HCT116 (cell line): ENCODE measurements at regions not wholly inside any gene's neighbourhood (a gene's known extent, or its start where the extent isn't known, plus 50 kb on each side); places are given as distances from the start of the nearest gene placed in this dataset.

ENCODE experiments used
- ATAC-seq: fragments of 200-7000 bp; cut with Tn5 transposase; 2 replicates; pipeline ENCODE4 v1.9.1; 2020; ENCODE audit warnings: mild to moderate bottlenecking, moderate library complexity
- BruUV-seq: library from RNA; stranded (reverse); fragments of 400-500 nt; replicated peaks from 2 replicates; lab custom pipeline; 2021; lab: Mats Ljungman, UMichigan
- CTCF ChIA-PET: fragments of 300-600 bp; sonication (Branson Sonifier 250); formaldehyde crosslinking; loops from one replicate; lab custom pipeline; 2021; ENCODE audit warnings: antibody characterized with exemption; lab: Charles Lee
- POLR2A ChIA-PET: fragments of 300-600, 350-600 bp; sonication (Branson Sonifier 250); formaldehyde crosslinking; loops from one replicate; lab custom pipeline; 2021; ENCODE audit warnings: antibody characterized with exemption; lab: Charles Lee
- RAD21 ChIA-PET, 2 experiments: fragments of 300-600 bp; sonication (Branson Sonifier 250); formaldehyde crosslinking; loops; one replicate each; lab custom pipeline; 2023; ENCODE audit warnings: low total read pairs in 2 of 2; ENCODE audit not compliant: uncharacterized antibody in 2 of 2, unreplicated experiment in 2 of 2, low non-redundant PET in 1 of 2; lab: Charles Lee
- DNase-seq: peaks from one replicate; pipeline ENCODE4 v3.0.0-alpha.2; 2010; ENCODE audit warnings: low read depth, low spot score
- H2AFZ ChIP-seq: fragments of 200-600 bp; shearing (Covaris generic), sonication (generic); 2 replicates; pipeline ENCODE4 v1.6.1; 2017; ENCODE audit warnings: low read depth, mixed run types, mixed read lengths, antibody characterized with exemption, low read length; ENCODE audit not compliant: poor library complexity, severe bottlenecking
- H3K27ac ChIP-seq: 2 replicates; pipeline ENCODE4 v1.5.1; 2012; ENCODE audit warnings: low read depth, low read length
- H3K27me3 ChIP-seq: fragments of 200-600 bp; sonication (generic); 2 replicates; pipeline ENCODE4 v1.6.1; 2016; ENCODE audit warnings: mixed run types, low read length, mixed read lengths; ENCODE audit not compliant: insufficient read depth
- H3K36me3 ChIP-seq, 2 experiments: fragments of 200-500 bp in 1 of 2; fragments of 200-600 bp in 1 of 2; sonication (Bioruptor generic) in 1 of 2; sonication (generic) in 1 of 2; 2 replicates each; pipeline versions ENCODE4 v1.5.1 to v1.6.1; 2014 to 2016; ENCODE audit warnings: low read length in 2 of 2, inconsistent platforms in 1 of 2, mixed read lengths in 1 of 2, mixed run types in 1 of 2; ENCODE audit not compliant: insufficient read depth in 2 of 2, control insufficient read depth in 1 of 2
- H3K4me1 ChIP-seq, 2 experiments: fragments of 200-600 bp in 1 of 2; sonication (generic) in 1 of 2; 2 replicates each; pipeline versions ENCODE4 v1.5.1 to v1.6.1; 2012 to 2017; ENCODE audit warnings: low read length in 2 of 2, inconsistent platforms in 1 of 2, mild to moderate bottlenecking in 1 of 2, mixed read lengths in 1 of 2, mixed run types in 1 of 2, moderate library complexity in 1 of 2; ENCODE audit not compliant: insufficient read depth in 2 of 2, control insufficient read depth in 1 of 2
- H3K4me2 ChIP-seq: fragments of 200-600 bp; sonication (generic); 2 replicates; pipeline ENCODE4 v1.6.1; 2017; ENCODE audit warnings: mixed run types, low read length, mixed read lengths
- H3K4me3 ChIP-seq, 2 experiments: fragments of 200-600 bp in 1 of 2; sonication (generic) in 1 of 2; replicated peaks in 1 of 2; 2 replicates each; pipeline ENCODE4 v1.5.1; 2011 to 2016; ENCODE audit warnings: low read length in 2 of 2, control low read depth in 1 of 2, low read depth in 1 of 2, mild to moderate bottlenecking in 1 of 2, mixed read lengths in 1 of 2, mixed run types in 1 of 2
- H3K79me2 ChIP-seq: fragments of 200-600 bp; sonication (generic); 2 replicates; pipeline ENCODE4 v1.6.1; 2017; ENCODE audit warnings: mild to moderate bottlenecking, mixed run types, low read length, moderate library complexity, mixed read lengths; ENCODE audit not compliant: insufficient read depth
- H3K9ac ChIP-seq: fragments of 200-600 bp; sonication (generic); 2 replicates; pipeline ENCODE4 v1.6.1; 2016; ENCODE audit warnings: low read length, mixed read lengths
- H3K9me2 ChIP-seq: fragments of 200-600 bp; sonication (generic), shearing (Covaris generic); 2 replicates; pipeline ENCODE4 v1.6.1; 2017; ENCODE audit warnings: mixed run types, mild to moderate bottlenecking, moderate library complexity; ENCODE audit not compliant: insufficient read depth
- H3K9me3 ChIP-seq, 2 experiments: fragments of 200-500 bp in 1 of 2; fragments of 200-600 bp in 1 of 2; sonication (Bioruptor generic) in 1 of 2; sonication (generic) in 1 of 2; 2 replicates each; pipeline ENCODE4 v1.6.1; 2014 to 2017; ENCODE audit warnings: low read length in 2 of 2, mixed read lengths in 2 of 2, inconsistent platforms in 1 of 2, low read depth in 1 of 2, mild to moderate bottlenecking in 1 of 2, mixed run types in 1 of 2, moderate library complexity in 1 of 2; ENCODE audit not compliant: control insufficient read depth in 1 of 2, insufficient read depth in 1 of 2
- H4K20me1 ChIP-seq: fragments of 200-600 bp; sonication (generic), shearing (Covaris generic); 2 replicates; pipeline ENCODE4 v1.6.1; 2017; ENCODE audit warnings: mixed run types, mild to moderate bottlenecking, moderate library complexity; ENCODE audit not compliant: insufficient read depth
- CBX3 ChIP-seq: IDR thresholded peaks from 2 replicates; pipeline ENCODE4 v1.6.1; 2012; ENCODE audit warnings: low read depth
- CEBPB ChIP-seq: IDR thresholded peaks from 2 replicates; pipeline ENCODE4 v1.6.1; 2012; ENCODE audit warnings: low read depth
- ELF1 ChIP-seq: IDR thresholded peaks from 2 replicates; pipeline ENCODE4 v1.6.1; 2012; ENCODE audit warnings: low read depth, borderline replicate concordance
- EZH2 ChIP-seq: fragments of 200-600 bp; sonication (generic); IDR thresholded peaks from 2 replicates; pipeline ENCODE4 v1.6.1; 2017; ENCODE audit warnings: antibody characterized with exemption, mixed run types
- FOSL1 ChIP-seq: IDR thresholded peaks from 2 replicates; pipeline ENCODE4 v1.6.1; 2012; ENCODE audit warnings: low read depth
- JUND ChIP-seq: IDR thresholded peaks from 2 replicates; pipeline ENCODE4 v1.6.1; 2012
- MAX ChIP-seq: IDR thresholded peaks from 2 replicates; pipeline ENCODE4 v1.6.1; 2012
- POLR2A ChIP-seq: IDR thresholded peaks from 2 replicates; pipeline ENCODE4 v1.7.0; 2011; ENCODE audit warnings: borderline replicate concordance; ENCODE audit not compliant: insufficient read depth, insufficient read length; ENCODE audit errors: extremely low read depth
- POLR2AphosphoS5 ChIP-seq: IDR thresholded peaks from 2 replicates; pipeline ENCODE4 v1.6.1; 2011; ENCODE audit warnings: mild to moderate bottlenecking, low read depth, low read length, moderate library complexity
- RAD21 ChIP-seq: IDR thresholded peaks from 2 replicates; pipeline ENCODE4 v1.6.1; 2012; ENCODE audit warnings: low read depth, mild to moderate bottlenecking
- SIN3A ChIP-seq: IDR thresholded peaks from 2 replicates; pipeline ENCODE4 v1.6.1; 2012; ENCODE audit warnings: low read depth
- SP1 ChIP-seq: IDR thresholded peaks from 2 replicates; pipeline ENCODE4 v1.6.1; 2012; ENCODE audit warnings: low read depth
- TCF7L2 ChIP-seq: IDR thresholded peaks from 2 replicates; pipeline ENCODE4 v1.7.0; 2011; ENCODE audit warnings: borderline replicate concordance, inconsistent platforms; ENCODE audit not compliant: insufficient read depth, insufficient read length; ENCODE audit errors: extremely low read depth
- YY1 ChIP-seq: IDR thresholded peaks from 2 replicates; pipeline ENCODE4 v1.6.1; 2011; ENCODE audit warnings: low read length, low read depth, moderate library complexity, mild to moderate bottlenecking; ENCODE audit not compliant: insufficient replicate concordance; ENCODE audit errors: extremely low read depth
- ZFX ChIP-seq: fragments of 450-650 bp; IDR thresholded peaks from 2 replicates; pipeline ENCODE4 v1.6.1; 2017
- ZNF274 ChIP-seq: fragments of 200-500 bp; sonication (Bioruptor generic); IDR thresholded peaks from 2 replicates; pipeline ENCODE4 v1.6.1; 2014; ENCODE audit warnings: mild to moderate bottlenecking, low read depth, low read length, inconsistent platforms
- intact Hi-C: fragments of 100-400 bp; cut with micrococcal nuclease; formaldehyde crosslinking; loops from 2 replicates; pipeline ENCODE4 v1.10.0; 2022
- TF ChIP-seq, protein P1 (sequence below): IDR thresholded peaks from 2 replicates; pipeline ENCODE4 v1.6.1; 2012
- TF ChIP-seq, protein P2 (sequence below), 3 experiments: fragments of 200-600 bp in 1 of 3; sonication (generic) in 1 of 3; IDR thresholded peaks in 2 of 3; conservative IDR thresholded peaks in 1 of 3; 2 replicates each; pipeline ENCODE4 v1.5.1; 2012 to 2017; ENCODE audit warnings: low read depth in 2 of 3, low read length in 2 of 3, antibody characterized with exemption in 1 of 3, borderline replicate concordance in 1 of 3, control low read depth in 1 of 3, mild to moderate bottlenecking in 1 of 3, mixed read lengths in 1 of 3, mixed run types in 1 of 3, moderate library complexity in 1 of 3; ENCODE audit not compliant: insufficient read depth in 1 of 3

DNA sequence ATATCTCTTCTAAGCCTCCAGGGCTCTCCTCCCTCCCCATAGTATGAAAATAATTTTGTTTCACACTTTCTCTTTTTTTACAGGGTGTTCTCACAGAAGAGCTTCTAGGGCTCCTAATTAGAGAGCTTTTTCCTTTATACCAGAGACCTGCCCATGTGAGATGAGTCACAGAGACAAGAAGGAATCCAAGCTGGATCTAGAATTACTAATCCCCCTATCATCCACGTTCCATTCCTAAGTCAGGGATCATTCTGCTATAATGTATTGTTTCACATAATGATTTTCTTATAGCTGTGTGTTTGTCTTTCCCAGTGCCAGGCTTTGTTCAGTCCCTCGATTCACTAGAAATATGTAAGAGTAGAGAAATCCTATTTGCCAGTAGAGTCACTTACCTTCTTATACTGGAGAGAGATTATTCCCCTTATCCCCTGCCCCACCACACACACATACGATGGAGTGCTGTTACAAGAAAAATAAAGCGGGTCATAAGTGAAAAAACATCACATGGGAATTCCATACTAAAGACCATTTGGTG is 778.3 kb upstream of the LRRC4C start:
- Histone ChIP-seq H3K79me2 (no peaks in the 10 kb centered on the region), H3K9me2 (no peaks in the 10 kb centered on the region), H3K9me3 (peaks cover 8 to 30% of the 10 kb centered on the region in 2 experiments; a peak in 2 of 4 replicates), H3K4me2 (no peak overlapping the region), H2AFZ (no peak overlapping the region), H3K4me3 (no peak overlapping the region), H4K20me1 (no peaks in the 10 kb centered on the region), H3K9ac (no peak overlapping the region), H3K27ac (no peak overlapping the region), H3K27me3 (no peaks in the 10 kb centered on the region), H3K4me1 (no peaks in the 10 kb centered on the region), H3K36me3 (no peaks in the 10 kb centered on the region)
- intact Hi-C loops, result no loop called here
- CTCF ChIA-PET, result no interaction called here
- ATAC-seq, result no peak
- no peak for DNase-seq
- POLR2A ChIA-PET, result no interaction called here
- TF ChIP-seq FOSL1 (no peak), SIN3A (no peak), TCF7L2 (no peak), SP1 (no peak), JUND (no peak), ZNF274 (no peak), POLR2A (no peak), POLR2AphosphoS5 (no peak), MAX (no peak), CBX3 (no peak), ELF1 (no peak), ZFX (no peak), EZH2 (no peak), YY1 (no peak), CEBPB (no peak), RAD21 (no peak)
- TF ChIP-seq, protein P1, sequence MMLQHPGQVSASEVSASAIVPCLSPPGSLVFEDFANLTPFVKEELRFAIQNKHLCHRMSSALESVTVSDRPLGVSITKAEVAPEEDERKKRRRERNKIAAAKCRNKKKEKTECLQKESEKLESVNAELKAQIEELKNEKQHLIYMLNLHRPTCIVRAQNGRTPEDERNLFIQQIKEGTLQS, result no peak
- TF ChIP-seq, protein P2, sequence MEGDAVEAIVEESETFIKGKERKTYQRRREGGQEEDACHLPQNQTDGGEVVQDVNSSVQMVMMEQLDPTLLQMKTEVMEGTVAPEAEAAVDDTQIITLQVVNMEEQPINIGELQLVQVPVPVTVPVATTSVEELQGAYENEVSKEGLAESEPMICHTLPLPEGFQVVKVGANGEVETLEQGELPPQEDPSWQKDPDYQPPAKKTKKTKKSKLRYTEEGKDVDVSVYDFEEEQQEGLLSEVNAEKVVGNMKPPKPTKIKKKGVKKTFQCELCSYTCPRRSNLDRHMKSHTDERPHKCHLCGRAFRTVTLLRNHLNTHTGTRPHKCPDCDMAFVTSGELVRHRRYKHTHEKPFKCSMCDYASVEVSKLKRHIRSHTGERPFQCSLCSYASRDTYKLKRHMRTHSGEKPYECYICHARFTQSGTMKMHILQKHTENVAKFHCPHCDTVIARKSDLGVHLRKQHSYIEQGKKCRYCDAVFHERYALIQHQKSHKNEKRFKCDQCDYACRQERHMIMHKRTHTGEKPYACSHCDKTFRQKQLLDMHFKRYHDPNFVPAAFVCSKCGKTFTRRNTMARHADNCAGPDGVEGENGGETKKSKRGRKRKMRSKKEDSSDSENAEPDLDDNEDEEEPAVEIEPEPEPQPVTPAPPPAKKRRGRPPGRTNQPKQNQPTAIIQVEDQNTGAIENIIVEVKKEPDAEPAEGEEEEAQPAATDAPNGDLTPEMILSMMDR (IDR thresholded peaks at IDR 0.05 in 2 of 3, conservative IDR thresholded peaks at IDR 0.05 in 1 of 3; ENCODE audit: borderline replicate concordance in 1 of 3, insufficient read depth in 1 of 3, low read depth in 2 of 3, low read length in 2 of 3), result no peak
- RAD21 ChIA-PET, result no interaction called here
- no TSS peak for BruUV-seq
